ENCODE measurements at regions not wholly inside any gene's neighbourhood (a gene's known extent, or its start where the extent isn't known, plus 50 kb on each side); places are given as distances from the start of the nearest gene placed in this dataset.
"Not testable (repeated sequence)": the region's sequence is repeated elsewhere in the genome, so short reads cannot be mapped to it uniquely, and the experiment has no call there.

DNA sequence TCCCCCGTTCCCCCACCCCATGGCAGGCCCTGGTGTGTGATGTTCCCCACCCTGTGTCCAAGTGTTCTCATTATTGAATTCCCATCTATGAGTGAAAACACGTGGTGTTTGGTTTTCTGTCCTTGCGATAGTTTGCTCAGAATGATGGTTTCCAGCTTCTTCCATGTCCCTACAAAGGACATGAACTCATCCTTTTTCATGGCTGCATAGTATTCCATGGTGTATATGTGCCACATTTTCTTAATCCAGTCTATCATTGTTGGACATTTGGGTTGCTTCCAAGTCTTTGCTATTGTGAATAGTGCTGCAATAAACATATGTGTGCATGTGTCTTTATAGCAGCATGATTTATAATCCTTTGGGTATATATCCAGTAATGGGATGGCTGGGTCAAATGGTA is 135.0 kb upstream of the CCND2 start:
- TF ChIP-seq, protein P1, sequence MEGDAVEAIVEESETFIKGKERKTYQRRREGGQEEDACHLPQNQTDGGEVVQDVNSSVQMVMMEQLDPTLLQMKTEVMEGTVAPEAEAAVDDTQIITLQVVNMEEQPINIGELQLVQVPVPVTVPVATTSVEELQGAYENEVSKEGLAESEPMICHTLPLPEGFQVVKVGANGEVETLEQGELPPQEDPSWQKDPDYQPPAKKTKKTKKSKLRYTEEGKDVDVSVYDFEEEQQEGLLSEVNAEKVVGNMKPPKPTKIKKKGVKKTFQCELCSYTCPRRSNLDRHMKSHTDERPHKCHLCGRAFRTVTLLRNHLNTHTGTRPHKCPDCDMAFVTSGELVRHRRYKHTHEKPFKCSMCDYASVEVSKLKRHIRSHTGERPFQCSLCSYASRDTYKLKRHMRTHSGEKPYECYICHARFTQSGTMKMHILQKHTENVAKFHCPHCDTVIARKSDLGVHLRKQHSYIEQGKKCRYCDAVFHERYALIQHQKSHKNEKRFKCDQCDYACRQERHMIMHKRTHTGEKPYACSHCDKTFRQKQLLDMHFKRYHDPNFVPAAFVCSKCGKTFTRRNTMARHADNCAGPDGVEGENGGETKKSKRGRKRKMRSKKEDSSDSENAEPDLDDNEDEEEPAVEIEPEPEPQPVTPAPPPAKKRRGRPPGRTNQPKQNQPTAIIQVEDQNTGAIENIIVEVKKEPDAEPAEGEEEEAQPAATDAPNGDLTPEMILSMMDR (conservative IDR thresholded peaks at IDR 0.05): not testable (repeated sequence)
- not testable (repeated sequence) for TF ChIP-seq EZH2 (IDR thresholded peaks at IDR 0.05; ENCODE audit: low read depth)

Data from PC-9 (cell line).